Fibroblast of the conjunctiva (primary cell): ENCODE measurements at regions not wholly inside any gene's neighbourhood (a gene's known extent, or its start where the extent isn't known, plus 50 kb on each side); places are given as distances from the start of the nearest gene placed in this dataset.
"Not testable (repeated sequence)": the region's sequence is repeated elsewhere in the genome, so short reads cannot be mapped to it uniquely, and the experiment has no call there.

Experiments used
- DNase-seq: peaks from one replicate; pipeline ENCODE4 v3.0.0-alpha.2; 2010; ENCODE audit warnings: low read depth

DNA sequence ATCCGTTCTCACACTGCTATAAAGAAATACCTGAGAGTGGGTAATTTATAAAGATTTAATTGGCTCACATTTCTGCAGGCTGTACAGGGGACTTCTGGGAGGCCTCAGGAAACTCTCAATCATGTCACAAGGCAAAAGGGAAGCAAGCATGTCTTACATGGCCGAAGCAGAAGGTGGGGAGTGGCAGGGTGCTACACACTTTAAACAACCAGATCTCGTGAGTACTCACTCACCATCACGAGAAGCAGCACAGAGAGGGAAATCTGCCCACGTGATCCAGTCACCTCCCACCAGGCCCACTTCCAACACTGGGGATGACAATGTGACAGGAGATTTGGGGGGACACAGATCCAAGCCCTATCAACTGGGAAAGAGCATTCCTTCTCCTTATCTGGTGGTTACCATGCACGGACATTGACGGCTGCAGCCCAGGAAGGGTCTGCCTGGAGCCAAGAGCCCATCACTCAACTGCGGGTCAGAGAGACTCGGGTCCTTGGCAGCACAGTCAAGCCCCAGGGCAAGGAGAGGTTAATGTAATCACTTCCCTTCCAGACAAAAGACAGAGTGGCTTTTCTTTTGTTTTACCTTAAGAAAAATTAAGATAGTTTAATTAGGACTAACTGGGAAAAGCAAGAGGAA lies 112.3 kb upstream of the CST7 start:
- no peak for DNase-seq

DNA sequence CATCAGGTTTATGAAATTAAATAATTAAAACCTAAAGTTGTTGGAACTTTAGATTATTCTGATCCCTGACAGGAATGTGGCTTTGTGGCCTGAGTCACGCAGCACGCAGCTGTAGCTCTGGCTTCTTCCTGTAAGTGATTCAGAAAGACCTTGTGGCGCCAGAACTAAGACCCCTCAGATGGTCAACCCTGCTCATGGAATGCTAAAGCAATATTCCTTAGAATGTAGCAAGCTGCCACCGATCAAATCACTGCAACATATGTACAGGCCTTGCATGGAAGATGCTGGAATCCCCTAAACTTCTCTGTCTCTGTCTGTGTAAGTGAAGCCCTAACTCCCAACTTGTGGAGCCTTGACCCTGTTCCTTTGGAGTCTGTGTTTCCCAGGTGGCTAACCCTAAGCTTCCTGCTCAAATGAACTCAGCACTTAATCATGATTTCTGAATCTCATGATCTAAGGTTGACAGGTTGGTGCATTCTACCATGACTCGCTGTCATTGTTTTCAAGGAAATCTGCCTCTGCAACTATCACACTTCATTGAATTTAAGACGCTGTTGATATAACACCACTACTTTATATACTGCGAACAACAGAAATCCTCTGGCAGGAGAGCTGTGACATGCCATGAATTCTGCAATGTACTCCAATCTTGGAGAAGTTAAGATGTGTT lies 111.2 kb upstream of the CST7 start:
- no peak for DNase-seq

DNA sequence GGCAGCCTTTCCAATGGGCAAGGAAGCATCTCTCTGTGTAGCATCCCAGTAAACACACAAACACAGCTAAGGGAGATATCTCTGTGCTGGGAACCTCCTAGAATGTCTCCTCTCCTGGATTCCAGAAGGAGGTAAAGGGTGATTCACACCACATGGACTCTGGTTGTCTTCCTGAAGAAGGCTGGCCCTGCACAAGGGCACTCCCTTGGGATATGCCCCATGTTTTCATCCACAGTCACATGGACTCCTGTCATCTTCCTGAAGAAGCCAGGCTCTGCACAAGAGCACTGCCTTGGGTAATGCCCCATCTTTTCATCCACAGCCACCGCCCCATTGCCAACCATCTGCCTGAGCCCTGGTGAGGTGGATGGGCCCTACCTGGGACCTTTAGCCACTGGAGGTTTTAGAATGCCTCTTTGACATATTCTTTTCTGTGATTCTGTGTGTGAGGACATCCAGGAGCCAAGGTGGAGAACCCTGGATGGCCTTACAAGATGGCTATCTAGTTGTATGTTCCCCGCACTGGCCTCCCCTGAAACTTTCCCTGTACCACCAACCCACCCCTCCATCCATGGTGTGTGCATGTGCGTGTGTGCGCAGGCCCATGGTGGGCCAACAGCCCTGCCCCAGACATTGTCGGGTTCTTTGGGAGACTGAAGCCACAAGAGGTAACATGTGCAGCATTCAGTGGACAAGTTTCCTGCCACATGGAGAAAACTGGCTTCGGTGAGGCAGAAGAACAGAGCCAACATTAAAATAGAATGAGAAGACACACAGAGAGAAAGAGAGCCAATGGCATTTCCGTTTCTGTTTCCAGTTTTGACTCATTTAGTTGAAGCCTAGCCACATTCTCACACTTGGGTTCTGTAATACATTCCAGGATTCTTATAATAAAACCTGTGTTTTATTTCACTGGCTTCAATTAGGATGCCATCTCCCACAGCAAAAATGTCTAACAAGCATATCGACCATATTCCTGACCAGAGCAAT lies 110.2 kb upstream of the CST7 start:
- no peak for DNase-seq

DNA sequence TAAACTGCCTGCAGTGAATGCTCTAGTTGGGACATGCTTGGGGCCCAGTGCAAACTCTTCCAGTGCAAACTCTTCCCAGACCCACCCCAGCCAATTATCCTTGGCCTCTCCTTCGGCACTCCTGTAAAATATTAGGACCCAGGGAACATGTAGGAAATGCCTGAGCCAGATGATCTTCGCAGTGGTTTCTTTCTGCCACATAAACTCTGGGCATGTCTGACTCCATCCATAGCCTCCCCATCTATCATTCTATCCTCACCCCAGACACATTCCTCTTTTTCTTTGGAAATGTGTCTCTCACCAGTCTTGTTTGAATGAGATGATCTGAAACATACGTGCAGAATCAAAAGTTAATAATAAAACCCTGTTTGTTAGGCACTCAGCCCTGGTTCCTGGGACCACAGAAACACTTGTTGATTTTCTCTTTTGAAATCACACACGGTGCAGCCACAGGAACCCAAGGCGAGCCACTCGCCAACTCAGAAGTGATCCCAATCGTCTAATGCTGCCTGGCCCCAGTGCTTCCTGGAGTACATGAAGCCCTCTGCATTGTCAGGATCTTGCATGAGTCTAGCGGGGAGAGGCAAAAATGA lies 108.9 kb upstream of the CST7 start:
- no peak for DNase-seq

DNA sequence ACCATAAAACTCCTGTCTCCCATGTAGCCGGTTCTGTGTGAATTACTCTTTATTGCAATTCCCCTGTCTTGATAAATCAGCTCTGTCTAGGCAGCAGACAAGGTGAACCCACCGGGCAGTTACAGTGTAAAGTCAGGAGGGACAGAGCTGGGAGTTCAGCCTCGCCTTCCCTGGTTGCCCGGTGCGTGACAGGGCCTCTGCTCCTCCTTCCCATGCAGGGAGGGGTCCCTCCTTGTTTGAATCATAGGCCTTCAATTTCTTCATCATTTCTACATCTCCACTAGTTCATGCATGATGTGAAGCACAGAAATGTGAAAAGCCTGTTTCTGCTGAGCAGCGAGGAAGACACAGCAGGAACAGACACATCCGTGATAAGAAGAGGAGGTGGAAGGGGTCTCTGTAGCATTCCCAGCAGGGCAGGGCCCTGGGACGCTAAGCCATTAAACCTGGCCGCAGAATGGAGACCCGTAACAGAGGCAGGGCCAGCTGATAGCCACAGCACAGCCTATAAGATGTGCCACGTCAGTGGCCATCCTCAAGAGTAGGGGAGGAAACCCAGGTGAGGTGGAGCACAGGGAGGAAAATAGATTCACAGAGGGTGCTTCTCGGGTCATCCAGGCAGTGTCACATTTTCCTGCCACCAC lies 106.7 kb upstream of the CST7 start:
- no peak for DNase-seq

DNA sequence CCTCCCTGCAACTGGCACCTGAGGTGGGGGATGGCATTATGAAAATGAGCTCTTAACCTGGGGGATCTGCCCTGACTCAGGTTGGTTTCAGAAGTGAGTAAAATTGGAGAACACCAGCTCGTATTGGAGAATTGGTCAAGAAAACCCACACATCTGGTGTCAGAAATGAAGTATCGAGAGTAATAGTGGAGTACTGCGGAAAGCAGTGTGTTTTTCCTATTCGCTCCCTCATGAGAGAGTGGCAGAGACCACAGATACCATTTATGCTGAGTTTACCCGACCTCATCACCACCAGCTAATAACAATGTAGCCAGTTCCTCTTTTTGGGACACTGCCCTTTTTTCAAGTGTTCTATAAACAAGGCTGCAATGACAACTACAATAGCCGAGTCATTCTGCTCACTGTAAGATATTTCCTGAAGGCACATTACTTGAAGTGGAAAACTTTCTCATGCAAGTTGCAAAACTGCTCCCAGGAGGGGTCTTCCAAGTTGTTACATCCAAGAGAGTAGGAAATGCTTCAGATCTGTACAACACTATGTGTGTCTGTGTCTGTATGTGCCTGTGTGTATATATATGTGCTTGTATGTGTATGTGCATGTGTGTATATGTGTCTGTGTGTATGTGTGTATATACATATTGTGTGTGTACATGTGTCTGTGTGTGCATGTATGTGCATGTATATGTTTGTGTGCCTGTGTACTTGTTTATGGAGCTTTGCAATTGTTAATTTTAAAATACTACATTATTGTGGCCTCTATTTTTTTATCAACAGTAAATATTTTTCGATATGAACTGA lies 106.0 kb upstream of the CST7 start:
- DNase-seq, result no peak

DNA sequence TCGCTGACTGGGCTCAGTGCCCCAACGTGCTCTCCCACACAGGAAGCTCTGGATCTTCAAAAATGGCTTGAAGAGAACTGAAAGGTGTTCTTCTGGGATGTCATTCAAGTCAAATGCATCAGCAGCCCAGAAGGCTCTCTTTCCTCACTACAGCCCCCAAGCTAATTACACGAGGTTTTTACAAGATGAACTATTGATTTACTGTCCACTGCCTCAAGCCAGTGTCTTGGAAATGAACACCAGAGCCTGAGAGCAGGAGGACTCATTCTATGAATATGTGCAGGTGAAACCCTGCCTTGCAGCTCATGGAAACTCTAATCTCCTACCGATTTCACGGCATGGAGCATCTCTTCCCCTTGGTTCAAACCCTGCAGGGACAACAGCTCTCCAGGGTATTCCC lies 98.9 kb upstream of the CST7 start:
- no peak for DNase-seq

DNA sequence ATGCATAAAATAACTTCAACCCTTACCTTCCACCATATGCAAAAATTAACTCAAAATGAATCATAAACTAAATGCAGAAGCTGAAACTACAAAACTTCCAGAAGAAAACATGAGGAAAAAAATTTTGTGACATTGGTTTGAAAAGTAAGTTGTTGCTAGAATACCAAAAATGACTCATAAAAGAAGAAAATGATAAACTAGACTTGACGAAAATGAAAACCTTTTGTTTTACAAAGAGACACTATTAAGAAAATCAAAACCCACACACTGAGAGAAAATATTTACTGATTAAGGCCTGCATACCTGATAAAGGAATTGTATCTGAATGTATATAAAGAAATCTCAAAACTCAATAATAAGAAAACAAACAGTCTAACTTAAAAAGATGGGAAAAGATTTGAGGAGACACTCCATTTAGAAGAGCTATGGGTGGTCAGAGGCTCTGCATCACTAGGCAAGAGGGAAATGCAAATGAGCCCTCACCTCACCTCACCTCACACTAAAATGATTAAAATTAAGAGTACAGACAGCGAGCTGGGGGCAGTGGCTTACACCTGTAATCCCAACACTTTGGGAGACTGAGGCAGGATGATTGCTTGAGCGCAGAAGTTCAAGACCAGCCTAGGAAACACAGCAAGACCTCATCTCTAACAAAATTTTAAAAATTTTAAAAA lies 97.6 kb upstream of the CST7 start:
- no peak for DNase-seq

DNA sequence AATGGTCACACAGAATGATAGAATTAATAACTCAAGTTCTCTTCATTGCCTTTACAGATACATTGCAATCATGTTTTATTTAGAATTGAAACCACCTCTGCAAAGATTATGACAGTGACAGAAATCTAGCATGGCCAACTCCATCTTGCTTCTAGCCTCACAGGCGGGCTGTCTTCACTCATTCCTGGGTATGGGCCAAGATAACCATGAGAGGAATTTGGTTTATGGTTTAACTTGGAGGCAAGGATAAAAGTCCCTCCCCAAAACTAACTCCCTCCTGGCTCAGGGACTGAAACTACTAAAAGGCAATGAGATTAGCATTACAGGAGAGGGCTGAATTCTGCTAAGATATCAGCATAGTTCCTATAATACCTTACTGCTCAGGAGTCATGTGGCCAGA lies 95.2 kb upstream of the CST7 start:
- DNase-seq, result no peak

DNA sequence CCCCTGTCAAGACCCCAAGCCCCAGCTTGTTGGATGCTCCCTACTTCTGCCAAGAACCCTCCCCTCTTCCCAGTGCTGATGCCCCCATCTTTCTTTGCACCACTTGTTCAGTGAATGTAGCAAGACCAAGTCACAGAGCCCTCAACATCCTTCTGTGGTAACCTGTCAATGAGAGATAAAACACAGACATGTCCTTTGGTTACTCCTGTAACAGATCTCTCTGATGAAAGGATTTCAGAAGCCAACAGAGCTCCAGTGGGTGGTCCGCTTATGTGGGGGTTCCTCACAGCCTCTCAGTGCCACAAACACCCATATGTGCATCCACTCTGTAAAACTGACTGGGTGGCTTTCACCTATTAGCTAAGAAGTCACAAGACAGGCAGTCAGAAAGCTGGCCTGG lies 93.2 kb upstream of the CST7 start:
- no peak for DNase-seq

DNA sequence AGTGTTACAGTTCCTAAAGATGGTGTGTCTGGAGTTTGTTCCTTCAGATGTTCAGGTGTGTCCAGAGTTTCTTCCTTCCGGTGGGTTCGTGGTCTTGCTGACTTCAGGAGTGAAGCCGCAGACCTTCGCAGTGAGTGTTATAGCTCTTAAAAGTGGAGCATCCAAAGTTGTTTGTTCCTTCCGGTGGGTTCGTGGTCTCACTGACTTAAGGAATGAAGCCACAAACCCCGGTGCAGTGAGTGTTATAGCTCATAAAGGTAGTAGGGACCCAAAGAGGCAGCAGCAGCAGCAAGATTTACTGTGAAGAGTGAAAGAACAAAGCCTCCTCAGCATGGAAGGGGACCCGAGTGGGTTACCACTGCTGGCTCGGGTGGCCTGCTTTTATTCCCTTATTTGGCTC lies 90.6 kb upstream of the CST7 start:
- not testable (repeated sequence) for DNase-seq

DNA sequence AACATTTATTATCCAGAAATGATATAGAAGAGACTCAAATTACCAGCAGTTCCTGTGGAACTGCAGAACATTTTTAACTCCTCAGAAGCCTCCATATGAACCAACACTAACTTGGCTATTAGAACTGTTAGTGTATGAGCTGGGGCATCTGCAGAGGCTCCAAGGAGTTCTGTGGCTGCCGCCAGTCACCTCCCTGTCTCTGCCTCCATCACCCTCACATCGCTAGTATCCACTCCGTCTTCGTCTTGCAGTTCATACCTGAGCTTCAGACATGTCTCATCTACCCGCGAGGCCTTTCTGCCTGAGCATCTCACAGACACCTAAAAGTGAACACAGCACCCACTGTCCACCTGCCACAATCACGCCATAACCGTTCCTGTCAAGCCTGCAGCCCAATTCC lies 89.5 kb upstream of the CST7 start:
- no peak for DNase-seq

DNA sequence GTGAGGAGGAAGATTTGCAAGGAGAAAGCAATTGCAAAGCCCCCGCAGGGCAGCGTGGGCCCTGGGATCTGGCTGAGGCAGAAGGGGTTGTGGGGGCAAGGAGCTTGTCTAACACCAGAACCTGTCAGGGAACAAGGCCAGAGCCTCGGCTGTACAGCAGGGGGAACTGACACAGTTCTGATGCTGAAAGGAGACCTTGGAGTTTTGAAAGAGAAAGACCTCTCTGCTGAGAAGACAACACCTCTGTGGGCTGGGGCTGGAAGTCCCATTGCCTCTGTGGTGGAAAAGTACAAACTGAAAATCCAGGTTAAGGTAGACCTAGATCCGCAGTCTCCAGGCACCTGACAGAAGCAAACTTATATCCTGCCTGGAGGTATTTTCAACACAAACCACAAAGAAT lies 86.9 kb upstream of the CST7 start:
- DNase-seq, result no peak

DNA sequence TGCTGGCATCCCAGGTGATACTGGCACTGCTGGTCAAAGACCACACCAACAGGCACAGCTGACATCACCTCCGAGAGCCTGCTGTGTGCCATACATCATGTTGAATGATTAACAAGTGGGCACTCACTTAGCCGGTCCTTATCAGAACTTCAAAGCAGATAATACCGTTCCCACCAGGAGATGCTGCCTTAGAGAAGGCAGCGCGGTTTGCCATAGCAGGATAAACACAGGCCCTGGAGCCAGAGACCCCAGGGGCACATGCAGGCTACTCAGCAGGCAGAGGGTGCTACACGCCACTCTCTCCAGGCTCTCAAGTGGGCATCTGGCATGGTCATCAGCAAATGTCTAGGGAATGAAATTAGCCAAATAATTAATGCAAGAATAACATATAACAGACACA lies 86.5 kb upstream of the CST7 start:
- no peak for DNase-seq

DNA sequence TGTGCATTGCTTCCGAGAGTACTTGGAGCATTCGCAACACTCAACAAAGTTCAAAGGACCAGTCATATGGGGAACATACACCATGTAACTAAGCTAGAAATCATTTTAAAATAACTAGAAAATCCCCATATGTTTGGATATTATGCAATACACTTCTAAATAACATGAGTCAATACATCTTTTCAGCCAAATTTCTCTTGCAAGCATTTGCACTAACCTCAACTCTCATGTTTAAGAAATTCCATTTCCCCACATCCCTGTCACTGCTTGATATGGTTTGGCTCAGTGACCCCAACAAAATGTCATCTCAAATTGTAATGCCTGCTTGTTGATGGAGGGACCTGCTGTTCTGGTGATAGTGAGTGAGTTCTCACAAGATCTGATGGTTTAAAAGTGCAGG lies 85.7 kb upstream of the CST7 start:
- DNase-seq, result peak; percentile 51

DNA sequence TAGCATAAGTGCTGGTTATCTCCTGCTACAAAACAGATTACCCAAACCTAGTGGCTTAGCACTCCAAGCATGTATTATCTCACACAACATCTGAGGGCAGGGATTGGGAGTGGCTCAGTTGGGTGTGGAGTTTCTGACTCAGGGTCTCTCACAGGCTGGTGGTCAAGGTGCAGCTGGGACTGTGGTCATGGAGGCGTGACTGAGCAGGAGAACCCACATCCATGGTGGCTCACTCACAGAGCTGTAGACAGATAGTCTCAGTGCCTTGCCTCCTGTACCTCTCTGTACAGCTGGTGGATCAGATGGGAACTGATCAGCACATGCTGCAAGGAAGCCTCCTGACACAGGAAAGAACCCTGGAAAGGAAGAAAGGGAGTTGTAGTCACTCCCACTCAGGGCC lies 83.1 kb upstream of the CST7 start:
- DNase-seq, result no peak

DNA sequence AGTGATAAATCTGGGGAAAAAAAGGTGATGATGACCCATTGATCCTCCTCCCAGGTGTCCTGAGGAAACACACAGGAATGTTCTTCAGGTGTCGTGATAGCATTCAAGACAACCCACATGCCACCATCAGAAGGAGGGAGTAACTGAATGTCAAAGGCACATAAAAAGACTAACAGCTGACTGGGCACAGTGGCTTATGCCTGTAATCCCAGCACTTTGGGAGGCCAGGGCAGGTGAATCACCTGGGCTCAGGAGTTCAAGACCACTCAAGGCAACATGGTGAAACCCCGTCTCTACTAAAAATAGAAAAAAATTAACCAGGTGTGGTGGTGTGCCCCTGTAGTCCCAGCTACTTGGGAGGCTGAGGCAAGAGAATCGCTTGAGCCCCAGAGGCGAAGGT lies 82.3 kb upstream of the CST7 start:
- DNase-seq, result no peak

DNA sequence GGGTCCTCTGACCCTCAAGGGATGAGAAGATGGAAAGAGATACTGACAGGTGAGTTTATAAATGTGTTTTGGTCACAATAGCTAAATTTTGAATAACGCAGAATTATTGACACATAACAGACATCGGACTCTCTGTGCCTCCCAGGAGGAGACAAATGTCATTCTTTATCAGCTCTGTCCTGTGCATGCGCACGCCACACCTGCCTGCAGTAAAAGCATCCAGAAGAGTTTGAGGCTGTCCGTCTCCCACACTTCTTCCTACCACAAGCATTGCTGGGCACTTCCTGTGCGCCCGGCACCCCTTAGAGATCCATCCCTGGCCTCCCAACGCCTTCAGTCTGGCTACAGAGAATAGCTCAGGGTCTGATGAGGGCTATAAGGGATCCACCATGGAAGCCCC lies 81.5 kb upstream of the CST7 start:
- DNase-seq, result no peak

DNA sequence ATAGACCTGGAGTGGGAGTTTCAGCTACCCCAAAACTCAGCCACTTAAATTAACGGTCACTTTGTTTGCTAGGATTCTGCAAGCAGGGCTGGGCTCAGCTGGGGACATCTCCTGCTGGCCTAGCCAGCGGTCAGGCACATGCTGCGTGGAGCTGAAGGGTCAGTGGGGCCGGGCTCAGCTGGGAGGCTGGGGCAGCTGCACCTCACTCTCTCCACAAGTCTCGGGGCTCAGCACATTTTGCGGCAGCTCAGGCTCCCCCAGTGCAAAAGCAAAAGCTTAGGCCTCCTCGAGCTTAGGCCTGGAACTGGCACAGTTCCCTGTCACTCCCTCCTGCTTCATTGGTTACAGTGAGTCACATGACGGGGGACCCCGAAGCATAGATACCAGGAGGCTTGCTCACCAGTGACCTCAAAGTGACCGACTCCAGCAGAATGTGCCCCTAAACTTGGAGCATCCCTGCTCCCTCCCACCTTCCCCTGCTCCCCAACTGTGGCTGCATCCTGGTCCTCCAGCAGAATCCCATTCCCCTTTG lies 80.6 kb upstream of the CST7 start:
- no peak for DNase-seq

DNA sequence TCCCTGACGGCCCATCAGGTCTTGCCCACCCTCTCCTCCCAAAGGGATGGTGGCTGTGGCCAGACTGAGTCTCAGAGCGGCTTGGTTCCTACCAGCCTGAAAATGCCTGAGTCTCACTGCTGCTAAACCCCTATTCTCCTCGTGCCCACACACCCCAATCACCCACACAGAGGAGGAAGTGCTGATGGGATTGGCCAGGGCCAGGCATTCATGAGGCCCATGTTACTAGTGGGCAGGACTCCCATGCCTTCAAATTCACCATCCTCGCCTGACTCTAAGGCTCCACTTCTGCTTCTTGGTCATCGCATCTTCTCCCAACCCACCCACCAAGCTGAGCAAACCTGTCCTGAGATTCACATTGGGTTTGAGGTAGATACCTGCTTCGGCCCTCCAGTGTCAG lies 80.1 kb upstream of the CST7 start:
- no peak for DNase-seq

DNA sequence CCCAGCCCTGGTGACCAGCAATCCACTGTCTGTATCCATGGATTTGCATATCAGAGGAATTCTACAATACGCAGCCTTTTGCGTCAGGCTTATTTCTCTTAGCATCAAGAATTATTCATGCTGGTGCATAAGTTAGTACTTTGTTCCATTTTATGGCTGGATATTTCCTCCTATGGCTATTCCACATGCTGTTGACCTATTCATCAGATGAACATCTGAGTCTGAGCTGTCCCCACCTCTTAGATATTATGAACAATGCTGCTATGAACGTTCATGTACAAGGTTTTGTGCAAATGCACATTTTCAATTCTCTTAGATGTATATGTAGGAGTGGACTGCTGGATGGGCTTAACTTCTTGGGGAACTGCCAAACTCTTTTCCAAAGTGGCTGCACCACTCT lies 79.0 kb upstream of the CST7 start:
- no peak for DNase-seq
